HFFc6 (cell line): ENCODE measurements at regions not wholly inside any gene's neighbourhood (a gene's known extent, or its start where the extent isn't known, plus 50 kb on each side); places are given as distances from the start of the nearest gene placed in this dataset.

Experiments used
- DNase-seq: peaks from one replicate; pipeline ENCODE4 v3.0.0-alpha.2; 2018
- H3K27ac Mint-ChIP-seq: 2 replicates; pipeline ENCODE4 v1.8.0; 2020; ENCODE audit warnings: mild to moderate bottlenecking, mixed read lengths
- H3K27me3 Mint-ChIP-seq: 2 replicates; pipeline ENCODE4 v1.8.0; 2021; ENCODE audit warnings: mild to moderate bottlenecking, moderate library complexity, mixed read lengths; ENCODE audit not compliant: insufficient read depth
- H3K36me3 Mint-ChIP-seq: 2 replicates; pipeline ENCODE4 v1.8.0; 2021; ENCODE audit warnings: low read depth, mixed read lengths
- H3K4me1 Mint-ChIP-seq: 2 replicates; pipeline ENCODE4 v1.8.0; 2020; ENCODE audit warnings: low read depth, mixed read lengths
- H3K4me3 Mint-ChIP-seq: 2 replicates; pipeline ENCODE4 v1.8.0; 2020; ENCODE audit warnings: mild to moderate bottlenecking, moderate library complexity, mixed read lengths
- H3K9me3 Mint-ChIP-seq: 2 replicates; pipeline ENCODE4 v1.8.0; 2020; ENCODE audit warnings: mild to moderate bottlenecking, mixed read lengths
- CTCF ChIP-seq: fragments of 200-600 bp; sonication (generic); IDR thresholded peaks from 2 replicates; pipeline ENCODE4 v1.5.0; 2021; ENCODE audit warnings: antibody characterized with exemption, mild to moderate bottlenecking

- Mint-ChIP-seq H3K27ac (no peak overlapping the region), H3K9me3 (peaks cover 28% of the 10 kb centered on the region), H3K27me3 (peaks cover 6% of the 10 kb centered on the region), H3K4me3 (no peak overlapping the region), H3K4me1 (no peaks in the 10 kb centered on the region), H3K36me3 (peaks cover 12% of the 10 kb centered on the region)
- no peak for TF ChIP-seq CTCF
- no peak for DNase-seq
These were observed 151.8 kb downstream of the OLFM1 start for GRCh38 chr9:135239100-135239768.

GRCh38 chr9:135239769-135240141 is 152.3 kb downstream of the OLFM1 start:
- H3K4me1 Mint-ChIP-seq: no peaks in the 10 kb centered on the region
- H3K27me3 Mint-ChIP-seq: peaks cover 6% of the 10 kb centered on the region
- H3K36me3 Mint-ChIP-seq: peaks cover 12% of the 10 kb centered on the region
- no peak overlapping the region; the same call in 1 of the 2 replicates for H3K4me3 Mint-ChIP-seq
- H3K9me3 Mint-ChIP-seq: peaks cover 23% of the 10 kb centered on the region
- no peak for DNase-seq
- no peak for TF ChIP-seq CTCF
- H3K27ac Mint-ChIP-seq: no peak overlapping the region

- peaks cover 15% of the 10 kb centered on the region for H3K36me3 Mint-ChIP-seq
- H3K27me3 Mint-ChIP-seq: peaks cover 7% of the 10 kb centered on the region
- TF ChIP-seq CTCF: no peak
- no peaks in the 10 kb centered on the region for H3K4me1 Mint-ChIP-seq
- H3K27ac Mint-ChIP-seq: no peak overlapping the region
- H3K4me3 Mint-ChIP-seq: no peak overlapping the region
- H3K9me3 Mint-ChIP-seq: peaks cover 25% of the 10 kb centered on the region
- DNase-seq: no peak
These were observed 152.8 kb downstream of the OLFM1 start for GRCh38 chr9:135240222-135240621.

- H3K9me3 Mint-ChIP-seq: peaks cover 31% of the 10 kb centered on the region
- peaks cover 8% of the 10 kb centered on the region for H3K27me3 Mint-ChIP-seq
- no peak overlapping the region for H3K27ac Mint-ChIP-seq
- H3K36me3 Mint-ChIP-seq: peaks cover 18% of the 10 kb centered on the region
- no peaks in the 10 kb centered on the region for H3K4me1 Mint-ChIP-seq
- no peak overlapping the region for H3K4me3 Mint-ChIP-seq
- DNase-seq: no peak
- no peak for TF ChIP-seq CTCF
These were observed 153.4 kb downstream of the OLFM1 start for GRCh38 chr9:135240871-135241311.

GRCh38 chr9:135241381-135242048 is 154.0 kb downstream of the OLFM1 start:
- H3K9me3 Mint-ChIP-seq: peaks cover 37% of the 10 kb centered on the region
- no peak for TF ChIP-seq CTCF

More at GRCh38 chr9:135241381-135242048, 154.0 kb downstream of the OLFM1 start:
- Mint-ChIP-seq H3K4me3 (no peak overlapping the region), H3K4me1 (no peaks in the 10 kb centered on the region), H3K27me3 (peaks cover 11% of the 10 kb centered on the region), H3K36me3 (peaks cover 18% of the 10 kb centered on the region), H3K27ac (no peak overlapping the region)
- no peak for DNase-seq
